ENCODE measurements at regions not wholly inside any gene's neighbourhood (a gene's known extent, or its start where the extent isn't known, plus 50 kb on each side); places are given as distances from the start of the nearest gene placed in this dataset.

DNA sequence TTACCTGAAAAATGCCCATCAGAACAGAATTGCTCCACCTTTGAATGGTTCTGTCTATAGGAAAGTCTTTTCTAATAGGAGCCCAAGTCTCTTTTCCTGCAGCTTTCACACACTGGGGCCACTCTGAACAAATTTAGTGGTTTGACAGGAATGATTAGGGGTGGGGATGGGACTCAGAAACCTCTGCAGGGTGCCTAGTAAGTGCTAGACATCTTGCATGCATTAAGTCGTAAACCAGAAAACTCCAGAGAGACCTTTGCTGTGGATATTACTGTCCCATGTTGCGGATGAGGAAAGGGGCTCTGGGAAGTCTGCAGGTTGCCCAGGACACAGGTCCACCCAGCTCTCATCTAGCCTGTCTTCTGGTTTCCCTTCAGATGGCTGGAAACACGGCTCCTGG is 189.7 kb downstream of the OPA1 start:
- no peak overlapping the region for H3K9ac ChIP-seq (ENCODE audit: low read depth in 1 of 2, low read length in 2 of 2)
- H3K27ac ChIP-seq (ENCODE audit: low read depth in 1 of 2, low read length in 2 of 2) = no peak overlapping the region
- TF ChIP-seq FOXA1 (IDR thresholded peaks at IDR 0.05) (no peak), TAF1 (conservative IDR thresholded peaks at IDR 0.05) (no peak), MAX (IDR thresholded peaks at IDR 0.05) (no peak), GABPA (IDR thresholded peaks at IDR 0.05 in 1 of 2, conservative IDR thresholded peaks at IDR 0.05 in 1 of 2) (no peak), EGR1 (IDR thresholded peaks at IDR 0.05; ENCODE audit: low read depth in 2 of 2) (no peak), YY1 (IDR thresholded peaks at IDR 0.05) (no peak), ZBTB33 (IDR thresholded peaks at IDR 0.05) (no peak), HNF4A (conservative IDR thresholded peaks at IDR 0.05) (no peak), RAD21 (IDR thresholded peaks at IDR 0.05) (no peak), SP1 (IDR thresholded peaks at IDR 0.05) (no peak), NR2F2 (IDR thresholded peaks at IDR 0.05) (no peak), FOXA2 (IDR thresholded peaks at IDR 0.05) (no peak)
- TF ChIP-seq, protein P1, sequence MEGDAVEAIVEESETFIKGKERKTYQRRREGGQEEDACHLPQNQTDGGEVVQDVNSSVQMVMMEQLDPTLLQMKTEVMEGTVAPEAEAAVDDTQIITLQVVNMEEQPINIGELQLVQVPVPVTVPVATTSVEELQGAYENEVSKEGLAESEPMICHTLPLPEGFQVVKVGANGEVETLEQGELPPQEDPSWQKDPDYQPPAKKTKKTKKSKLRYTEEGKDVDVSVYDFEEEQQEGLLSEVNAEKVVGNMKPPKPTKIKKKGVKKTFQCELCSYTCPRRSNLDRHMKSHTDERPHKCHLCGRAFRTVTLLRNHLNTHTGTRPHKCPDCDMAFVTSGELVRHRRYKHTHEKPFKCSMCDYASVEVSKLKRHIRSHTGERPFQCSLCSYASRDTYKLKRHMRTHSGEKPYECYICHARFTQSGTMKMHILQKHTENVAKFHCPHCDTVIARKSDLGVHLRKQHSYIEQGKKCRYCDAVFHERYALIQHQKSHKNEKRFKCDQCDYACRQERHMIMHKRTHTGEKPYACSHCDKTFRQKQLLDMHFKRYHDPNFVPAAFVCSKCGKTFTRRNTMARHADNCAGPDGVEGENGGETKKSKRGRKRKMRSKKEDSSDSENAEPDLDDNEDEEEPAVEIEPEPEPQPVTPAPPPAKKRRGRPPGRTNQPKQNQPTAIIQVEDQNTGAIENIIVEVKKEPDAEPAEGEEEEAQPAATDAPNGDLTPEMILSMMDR (IDR thresholded peaks at IDR 0.05; ENCODE audit: low read depth, low read length, missing input control) = no peak
- TF ChIP-seq, protein P2, sequence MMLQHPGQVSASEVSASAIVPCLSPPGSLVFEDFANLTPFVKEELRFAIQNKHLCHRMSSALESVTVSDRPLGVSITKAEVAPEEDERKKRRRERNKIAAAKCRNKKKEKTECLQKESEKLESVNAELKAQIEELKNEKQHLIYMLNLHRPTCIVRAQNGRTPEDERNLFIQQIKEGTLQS (IDR thresholded peaks at IDR 0.05) = no peak

DNA sequence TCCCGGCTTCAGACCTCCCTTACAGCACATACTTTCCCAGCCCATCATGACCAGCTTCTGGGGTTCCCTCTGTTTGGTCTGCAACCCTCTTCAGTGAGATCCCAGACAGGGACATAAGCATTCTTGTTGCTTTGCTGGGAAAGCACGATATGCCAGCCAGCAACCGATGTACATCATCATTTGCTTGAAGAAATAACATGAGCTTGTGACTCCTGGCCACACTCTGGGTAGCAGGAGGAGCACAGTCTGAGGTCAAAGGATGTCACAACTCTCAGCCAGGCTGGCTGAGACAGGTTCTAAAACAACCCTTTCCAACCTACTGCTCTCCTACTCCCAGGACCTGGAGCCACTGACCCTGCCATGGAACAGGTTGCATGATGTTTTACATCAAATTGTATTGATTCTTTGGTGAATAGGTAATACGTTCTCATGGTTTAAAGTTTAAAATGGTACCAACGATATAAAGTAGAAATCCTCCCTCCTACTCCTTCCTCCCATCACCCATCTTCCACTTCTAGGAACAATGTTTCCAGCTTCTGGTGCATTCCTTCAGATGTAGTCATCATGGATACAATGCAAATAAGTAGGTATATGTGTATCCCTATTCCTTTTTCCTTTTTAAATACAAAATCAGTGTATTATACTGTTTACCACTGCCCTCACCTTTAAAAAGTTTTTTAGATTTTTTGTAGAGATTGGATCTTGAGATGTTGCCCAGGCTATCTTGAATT is 190.3 kb downstream of the OPA1 start:
- H3K27me3 ChIP-seq (ENCODE audit: control insufficient read depth in 4 of 4, insufficient read depth in 4 of 4, low read length in 3 of 4) = no peaks in the 10 kb centered on the region
- no peak overlapping the region for H3K27ac ChIP-seq (ENCODE audit: low read depth in 1 of 2, low read length in 2 of 2)
- TF ChIP-seq FOXA1 (IDR thresholded peaks at IDR 0.05) (no peak), JUND (IDR thresholded peaks at IDR 0.05) (no peak), HNF4A (conservative IDR thresholded peaks at IDR 0.05) (no peak), RXRA (IDR thresholded peaks at IDR 0.05) (no peak), GABPA (IDR thresholded peaks at IDR 0.05 in 1 of 2, conservative IDR thresholded peaks at IDR 0.05 in 1 of 2) (no peak), MAX (IDR thresholded peaks at IDR 0.05) (no peak), YY1 (IDR thresholded peaks at IDR 0.05) (no peak), HNF4G (IDR thresholded peaks at IDR 0.05) (no peak), RAD21 (IDR thresholded peaks at IDR 0.05) (no peak), ZBTB33 (IDR thresholded peaks at IDR 0.05) (no peak), FOXA2 (IDR thresholded peaks at IDR 0.05) (no peak), EGR1 (IDR thresholded peaks at IDR 0.05; ENCODE audit: low read depth in 2 of 2) (no peak), TAF1 (conservative IDR thresholded peaks at IDR 0.05) (no peak)
- TF ChIP-seq, protein P1 (IDR thresholded peaks at IDR 0.05; ENCODE audit: low read depth, low read length, missing input control) = no peak
- TF ChIP-seq, protein P2 (IDR thresholded peaks at IDR 0.05) = no peak

More for the DNA sequence above, 189.7 kb downstream of the OPA1 start:
- Histone ChIP-seq H3K4me1 (ENCODE audit: control insufficient read depth in 4 of 4, insufficient read depth in 4 of 4, low read length in 3 of 4) (peaks cover 0 to 2% (median 0%) of the 10 kb centered on the region in 4 donors), H3K4me3 (ENCODE audit: low read depth in 1 of 3, low read length in 3 of 3) (no peak overlapping the region), H3K36me3 (ENCODE audit: control insufficient read depth in 4 of 4, insufficient read depth in 3 of 4, low read depth in 1 of 4, low read length in 3 of 4) (no peaks in the 10 kb centered on the region), H3K9me3 (ENCODE audit: control insufficient read depth in 4 of 4, low read length in 3 of 4) (no peaks in the 10 kb centered on the region), H3K27me3 (ENCODE audit: control insufficient read depth in 4 of 4, insufficient read depth in 4 of 4, low read length in 3 of 4) (no peaks in the 10 kb centered on the region)
- 92% methylated on average over 3 of the region's 3 CpGs for WGBS
- no peak for DNase-seq (ENCODE audit: low spot score)

More for the DNA sequence above, 190.3 kb downstream of the OPA1 start:
- no peak for DNase-seq (ENCODE audit: low spot score)
- WGBS = 84% methylated on average over 5 of the region's 5 CpGs
- no peak overlapping the region for H3K9ac ChIP-seq (ENCODE audit: low read depth in 1 of 2, low read length in 2 of 2)
- peaks cover 0 to 2% (median 0%) of the 10 kb centered on the region in 4 donors for H3K4me1 ChIP-seq (ENCODE audit: control insufficient read depth in 4 of 4, insufficient read depth in 4 of 4, low read length in 3 of 4)
- no peaks in the 10 kb centered on the region for H3K36me3 ChIP-seq (ENCODE audit: control insufficient read depth in 4 of 4, insufficient read depth in 3 of 4, low read depth in 1 of 4, low read length in 3 of 4)
- H3K4me3 ChIP-seq (ENCODE audit: low read depth in 1 of 3, low read length in 3 of 3) = no peak overlapping the region
- no peaks in the 10 kb centered on the region for H3K9me3 ChIP-seq (ENCODE audit: control insufficient read depth in 4 of 4, low read length in 3 of 4)

Measured in liver (tissue), 8 donors.